ENCODE measurements at regions not wholly inside any gene's neighbourhood (a gene's known extent, or its start where the extent isn't known, plus 50 kb on each side); places are given as distances from the start of the nearest gene placed in this dataset.
A peak's percentile ranks its signal among the peaks of the same experiment; 100 is the strongest.

DNA sequence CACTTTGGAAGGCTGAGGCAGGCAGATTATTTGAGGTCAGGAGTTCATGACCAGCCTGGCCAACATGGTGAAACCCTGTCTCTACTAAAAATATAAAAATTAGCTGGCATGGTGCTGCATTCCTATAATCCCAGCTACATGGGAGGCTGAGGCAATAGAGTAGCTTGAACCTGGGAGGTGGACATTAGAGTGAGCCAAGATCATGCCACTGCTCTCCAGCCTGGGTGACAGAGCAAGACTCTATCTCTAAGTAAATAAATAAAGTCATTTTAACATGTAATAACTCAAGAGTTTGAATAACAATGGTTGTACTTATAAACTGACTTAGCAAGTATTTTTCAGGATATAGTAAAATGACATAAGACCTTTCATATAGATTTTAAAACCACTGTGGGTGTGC, 169.3 kb upstream of the FN1 start:
- DNase-seq, result no peak
- no peak for ATAC-seq
- intact Hi-C loops (cut with DNase I), result no loop called here

DNA sequence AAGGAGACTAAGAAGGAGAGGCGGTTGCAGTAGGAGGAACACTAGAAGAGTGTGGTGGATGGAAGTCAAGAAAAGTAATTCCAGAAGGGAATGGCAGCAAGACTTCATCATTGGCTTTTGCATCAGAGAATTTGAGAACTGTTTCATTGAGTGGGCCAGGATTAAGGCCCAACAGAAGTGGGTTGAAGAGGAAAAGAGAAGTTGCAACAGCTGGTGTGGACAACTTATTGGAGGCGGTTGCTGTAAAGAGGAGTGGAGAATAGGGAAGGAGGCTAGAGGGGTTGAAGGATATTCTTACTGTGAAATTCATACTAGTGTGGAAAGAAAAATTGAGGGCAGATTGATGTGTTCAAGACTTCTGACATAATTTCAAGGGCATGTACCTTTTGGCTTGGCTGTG, 168.7 kb upstream of the FN1 start:
- intact Hi-C loops (cut with DNase I), result no loop called here
- DNase-seq (no peak), ATAC-seq (no peak)

DNA sequence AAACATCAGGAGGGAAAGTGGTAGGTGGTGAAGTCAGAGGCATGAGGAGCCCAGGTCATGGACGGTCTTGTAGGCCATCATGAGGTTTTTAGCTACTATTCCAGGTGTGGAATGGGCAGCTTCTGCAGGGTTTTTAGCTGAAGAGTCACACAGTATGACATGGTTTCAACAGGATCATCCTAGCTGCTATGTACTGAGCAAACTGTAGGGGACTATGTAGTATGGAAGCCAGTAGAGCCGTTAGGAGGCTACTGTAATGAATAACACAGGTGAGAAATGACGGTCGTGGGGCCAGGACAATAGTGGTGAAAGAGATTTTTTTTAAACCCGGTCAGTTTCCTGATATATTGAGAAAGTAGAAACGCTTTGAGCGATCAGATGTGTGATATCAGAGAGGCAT, 167.6 kb upstream of the FN1 start:
- intact Hi-C loops (cut with DNase I), result no loop called here
- DNase-seq (no peak), ATAC-seq (no peak)

GRCh38 chr2:215602997-215603396, 167.1 kb upstream of the FN1 start:
- DNase-seq (no peak), ATAC-seq (no peak)
- intact Hi-C loops (cut with DNase I), result no loop called here

GRCh38 chr2:215601990-215602721, 166.3 kb upstream of the FN1 start:
- intact Hi-C loops (cut with DNase I), result no loop called here
- no peak for DNase-seq
- peak in 1 of 2 donors; percentile 86 for ATAC-seq

DNA sequence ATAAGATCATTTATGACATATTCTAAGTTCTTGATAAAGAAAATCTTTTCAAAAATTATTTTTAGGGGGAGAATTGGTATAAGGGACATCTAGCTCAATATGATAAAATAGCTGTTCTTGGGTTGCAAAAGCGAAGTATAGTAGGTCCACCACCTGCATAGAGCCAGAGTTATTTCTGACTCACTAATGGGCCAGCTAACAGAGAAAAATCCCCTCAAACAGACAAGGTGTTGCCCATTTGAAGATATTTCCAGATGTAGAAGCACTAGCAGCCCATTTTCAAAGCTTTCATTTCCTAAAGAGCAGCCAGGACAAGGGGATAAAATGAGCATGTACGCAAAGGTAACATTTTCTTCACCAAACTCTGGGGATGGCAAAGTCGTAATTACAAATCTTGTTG, 165.7 kb upstream of the FN1 start:
- ATAC-seq (peak in 1 of 2 donors; percentile 12), DNase-seq (no peak)
- intact Hi-C loops (cut with DNase I), result no loop called here

DNA sequence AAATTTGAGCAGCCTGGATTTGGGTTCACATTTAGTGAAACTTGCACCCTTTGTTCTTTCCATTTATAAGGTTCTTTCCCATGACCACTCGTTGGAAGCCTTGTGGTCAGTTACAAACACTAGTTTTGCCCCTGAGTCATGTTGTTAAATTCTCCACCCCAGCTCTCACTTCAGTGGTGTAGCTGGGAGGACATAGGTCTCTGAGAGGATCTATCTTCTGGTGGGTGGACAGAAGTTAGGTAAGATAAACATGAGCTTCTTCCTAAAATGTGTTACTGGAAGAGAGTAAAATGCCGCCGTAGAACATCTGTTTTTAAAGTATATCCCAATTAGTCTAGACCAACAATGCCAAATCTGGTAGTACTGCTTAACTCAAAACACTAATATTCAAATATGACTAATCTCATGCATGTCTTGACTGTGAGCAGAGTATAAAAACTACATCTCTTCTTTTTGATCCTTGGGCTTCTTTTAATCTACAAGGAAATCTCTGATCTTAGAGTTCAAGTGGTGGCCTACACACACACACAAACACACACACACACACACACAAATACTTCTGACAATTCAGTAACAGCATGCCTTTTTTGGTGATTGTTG, 162.6 kb upstream of the FN1 start:
- ATAC-seq, result no peak
- DNase-seq, result no peak
- intact Hi-C loops (cut with DNase I), result no loop called here

- DNase-seq (no peak), ATAC-seq (no peak)
- intact Hi-C loops (cut with DNase I), result no loop called here
These were observed 161.7 kb upstream of the FN1 start for GRCh38 chr2:215597577-215597976.

DNA sequence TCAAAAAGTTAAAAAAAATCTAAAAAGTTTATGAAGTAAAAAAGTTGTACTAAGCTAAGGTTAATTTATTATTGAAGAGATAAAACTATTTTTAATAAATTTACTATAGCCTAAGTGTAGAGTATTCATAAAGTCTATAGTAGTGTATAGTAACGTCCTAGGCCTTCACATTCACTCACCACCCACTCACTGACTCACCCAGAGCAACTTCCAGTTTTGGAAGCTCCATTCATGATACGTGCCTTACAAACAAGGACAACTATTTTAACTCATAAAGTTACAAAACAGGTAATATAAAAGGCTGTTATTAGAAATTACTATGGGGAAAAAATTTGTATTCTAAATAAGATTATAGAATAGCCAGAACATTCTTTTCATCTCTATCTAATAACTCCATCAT, 158.9 kb upstream of the FN1 start:
- intact Hi-C loops (cut with DNase I), result no loop called here
- no peak for DNase-seq

GRCh38 chr2:215590010-215590745, 154.3 kb upstream of the FN1 start:
- intact Hi-C loops (cut with DNase I), result no loop called here
- no peak for ATAC-seq
- DNase-seq, result no peak

More for the DNA sequence above, 158.9 kb upstream of the FN1 start:
- ATAC-seq, result no peak

GRCh38 chr2:215583881-215584280, 148.0 kb upstream of the FN1 start:
- ATAC-seq (no peak), DNase-seq (no peak)
- intact Hi-C loops (cut with DNase I), result no loop called here

DNA sequence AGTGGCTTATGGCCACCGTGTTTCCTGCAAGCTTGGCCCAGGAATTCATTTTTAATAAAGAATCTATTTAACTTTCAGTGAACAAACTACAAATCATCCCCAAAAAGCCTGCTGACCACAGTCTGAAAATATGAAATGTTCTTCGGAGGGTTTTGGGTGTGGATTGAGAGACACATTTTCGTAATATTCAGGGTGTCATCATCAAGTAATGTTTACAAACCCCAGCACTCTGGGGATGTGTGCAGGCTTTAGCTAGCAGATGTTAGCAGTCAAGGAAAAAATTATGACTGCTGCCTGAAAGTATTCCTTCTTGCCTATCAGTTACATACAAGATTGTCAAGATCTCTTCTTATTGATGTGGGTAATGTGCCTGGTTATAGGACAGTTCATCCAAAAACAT, 143.9 kb upstream of the FN1 start:
- no peak for DNase-seq
- ATAC-seq, result peak in 1 of 2 donors; percentile 91
- intact Hi-C loops (cut with DNase I), result no loop called here

GRCh38 chr2:215577356-215577755, 141.5 kb upstream of the FN1 start:
- ATAC-seq, result no peak
- no peak for DNase-seq
- intact Hi-C loops (cut with DNase I), result no loop called here

DNA sequence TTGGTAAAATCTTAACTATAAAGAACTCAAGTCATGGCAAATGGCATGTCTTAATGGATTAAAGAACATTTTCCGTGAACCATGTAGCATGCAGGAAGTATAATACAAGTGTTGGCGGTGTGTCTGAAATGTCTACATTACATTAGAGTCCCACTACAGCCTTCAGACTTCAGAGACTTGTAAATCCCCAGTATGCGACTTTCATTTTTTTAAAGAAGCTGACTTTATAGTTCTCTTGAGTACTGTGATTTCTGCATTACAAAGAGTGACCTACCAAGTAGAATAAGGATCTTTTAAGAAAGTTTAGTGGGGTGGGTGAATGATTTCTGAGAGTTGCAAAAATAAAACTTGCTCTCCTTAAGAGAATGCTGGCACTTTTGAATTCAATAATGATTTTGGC, 140.7 kb upstream of the FN1 start:
- DNase-seq (no peak), ATAC-seq (no peak)
- intact Hi-C loops (cut with DNase I), result no loop called here

DNA sequence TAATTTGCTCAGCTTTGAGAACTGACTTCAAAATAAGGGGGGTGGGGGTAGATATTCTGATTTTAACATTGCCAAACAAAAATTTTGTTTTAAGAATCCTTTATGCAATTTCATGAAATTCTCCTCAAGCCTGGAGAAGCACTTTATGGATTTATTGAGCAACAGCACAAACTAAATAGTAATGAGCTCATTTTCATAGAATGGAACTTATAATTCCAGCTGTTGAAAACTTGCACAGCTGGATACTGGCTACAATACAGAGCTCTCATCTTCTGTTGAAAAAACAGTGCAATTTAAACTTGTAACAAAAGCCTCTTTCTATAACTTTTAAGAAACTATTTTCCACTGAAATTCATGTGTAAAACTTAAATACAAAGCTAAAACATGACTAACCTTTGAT, 137.6 kb upstream of the FN1 start:
- intact Hi-C loops (cut with DNase I), result no loop called here
- DNase-seq, result no peak
- ATAC-seq, result peak in 1 of 2 donors; percentile 67

DNA sequence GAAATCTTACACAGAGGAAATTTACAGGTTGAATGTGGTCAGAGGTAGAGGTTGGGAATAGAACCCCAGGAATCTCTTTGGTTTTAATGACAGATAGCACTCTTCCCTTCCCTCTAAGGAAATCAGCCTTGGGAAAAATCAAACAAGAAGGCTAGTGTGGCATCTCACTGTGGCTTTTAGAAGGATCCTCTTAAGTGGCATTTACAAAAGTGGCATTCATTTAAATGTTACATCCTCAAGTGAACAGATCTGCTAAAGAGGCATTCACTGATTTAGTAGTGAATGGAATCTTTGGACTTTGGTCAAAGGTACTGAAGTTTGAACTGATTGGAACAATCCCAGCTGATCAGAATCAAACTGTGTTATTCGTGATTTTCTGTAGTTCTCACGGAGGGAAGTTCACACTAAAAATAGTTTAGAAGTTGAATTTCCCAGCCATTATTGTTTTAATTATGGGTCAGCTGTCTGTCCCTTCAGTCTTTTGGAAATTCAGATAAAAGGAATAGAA, 136.5 kb upstream of the FN1 start:
- intact Hi-C loops (cut with DNase I), result no loop called here
- no peak for DNase-seq
- ATAC-seq, result no peak

- DNase-seq (no peak), ATAC-seq (no peak)
- intact Hi-C loops (cut with DNase I), result no loop called here
These were observed 135.8 kb upstream of the FN1 start for GRCh38 chr2:215571689-215572088.

- intact Hi-C loops (cut with DNase I), result no loop called here
- no peak for ATAC-seq
- no peak for DNase-seq
These were observed 131.6 kb upstream of the FN1 start for GRCh38 chr2:215567504-215567903.

GRCh38 chr2:215565897-215566296, 130.0 kb upstream of the FN1 start:
- no peak for DNase-seq
- intact Hi-C loops (cut with DNase I), result no loop called here
- no peak for ATAC-seq

GRCh38 chr2:215557701-215558100, 121.8 kb upstream of the FN1 start:
- DNase-seq, result no peak
- ATAC-seq, result no peak
- intact Hi-C loops (cut with DNase I), result no loop called here

DNA sequence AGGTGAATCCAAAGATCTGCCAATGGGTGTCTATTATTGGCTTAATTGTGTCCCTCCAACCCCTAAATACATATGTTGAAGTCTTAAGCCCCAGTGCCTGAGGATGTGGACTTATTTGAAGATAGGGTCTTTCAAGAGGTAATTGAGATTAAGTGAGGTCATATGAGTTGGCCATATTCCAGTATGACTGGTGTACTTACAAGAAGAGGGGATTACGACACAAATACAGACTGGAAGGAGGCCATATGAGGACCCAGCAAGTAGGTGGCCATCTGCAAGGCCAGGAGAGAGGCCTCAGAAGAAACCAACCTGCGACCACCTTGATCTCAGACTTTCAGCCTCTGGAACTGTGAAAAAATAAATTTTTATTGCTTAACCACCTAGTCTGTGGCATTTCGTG, 121.1 kb upstream of the FN1 start:
- DNase-seq (no peak), ATAC-seq (no peak)
- intact Hi-C loops (cut with DNase I), result no loop called here
